HT1080 (cell line): ENCODE measurements at regions not wholly inside any gene's neighbourhood (a gene's known extent, or its start where the extent isn't known, plus 50 kb on each side); places are given as distances from the start of the nearest gene placed in this dataset. TPM values are rescaled to one million over a fixed set of nuclear protein-coding genes. Genes with fewer than 3 reads are reported as not detected.

Experiments
- DNase-seq: peaks from one replicate; pipeline ENCODE4 v3.0.0-alpha.2; 2015; ENCODE audit warnings: low read depth
- small RNA-seq: library from RNA; depleted of rRNA; stranded (forward); fragments of <200 nt; gene quantifications from one replicate; pipeline ENCODE3, GENCODE V24; 2014

DNA sequence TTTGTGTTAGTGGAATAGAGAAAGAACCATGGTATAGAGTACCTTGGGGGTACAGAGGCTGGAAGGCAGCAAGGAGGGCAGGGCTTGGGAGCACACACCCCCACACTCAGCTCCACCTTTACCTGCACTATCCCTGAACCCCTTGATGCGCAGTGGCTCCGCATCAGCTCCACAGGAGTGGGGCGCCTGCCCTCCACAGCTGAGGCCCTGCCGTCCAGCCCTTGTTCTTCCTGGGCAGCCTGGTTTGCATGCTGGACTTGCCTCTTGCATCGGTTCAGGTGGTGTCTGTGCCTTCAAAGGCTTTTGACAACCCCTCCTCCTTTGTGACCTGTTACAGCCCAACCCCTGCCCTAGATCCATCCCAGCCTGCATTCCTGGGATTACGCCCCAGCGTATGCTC lies 52.6 kb upstream of the ZNF32 start:
- DNase-seq = no peak

DNA sequence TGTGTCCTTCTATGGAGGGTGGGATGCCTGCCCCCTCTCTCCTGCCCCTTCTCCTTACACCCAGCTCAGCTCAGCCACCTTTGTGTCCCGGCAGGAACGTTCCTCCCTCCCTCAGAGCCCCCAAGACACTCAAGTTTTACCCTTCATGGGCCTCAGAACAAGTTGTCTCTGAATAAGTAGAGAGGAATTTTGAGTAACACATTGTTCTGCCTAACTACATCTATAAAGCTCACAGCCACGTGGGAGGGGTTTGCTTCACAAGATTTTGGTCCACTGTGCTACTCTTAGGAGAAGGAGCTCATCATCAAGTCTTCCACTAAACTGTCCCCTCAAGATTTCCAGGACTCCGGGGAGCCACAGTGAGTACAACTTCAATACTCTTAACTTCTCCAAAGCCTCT lies 51.6 kb upstream of the ZNF32 start:
- no peak for DNase-seq

DNA sequence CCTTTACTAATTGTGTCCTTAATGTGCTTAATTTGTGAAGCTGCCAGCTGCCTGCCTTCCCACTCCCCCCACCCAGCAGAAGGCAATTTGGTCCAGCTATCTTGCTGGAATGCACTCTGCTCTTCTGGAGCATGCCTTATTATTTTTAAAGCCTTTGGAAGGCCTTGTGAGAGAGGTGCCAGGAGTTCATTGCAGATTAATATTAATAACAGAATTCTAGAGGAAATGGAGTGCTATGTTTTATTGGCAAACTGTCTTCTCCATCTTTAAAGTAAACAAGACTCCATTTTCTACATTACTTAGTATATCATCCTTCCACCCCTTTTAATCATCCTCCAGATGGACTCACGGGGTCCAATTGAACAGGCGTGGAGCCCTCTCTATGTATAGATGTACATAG lies 50.8 kb upstream of the ZNF32 start:
- no peak for DNase-seq

Small RNAs in the stretch of these regions (small RNA-seq; reads per million reads assigned to genes)
- not detected for gene UQCRHP3
